H1 (cell line): ENCODE measurements at regions not wholly inside any gene's neighbourhood (a gene's known extent, or its start where the extent isn't known, plus 50 kb on each side); places are given as distances from the start of the nearest gene placed in this dataset.

ENCODE experiments used
- CTCF ChIA-PET: fragments of 300-600 bp; sonication (Branson Sonifier 250); formaldehyde crosslinking; loops from one replicate; lab custom pipeline; 2021; ENCODE audit not compliant: partially characterized antibody; lab: Charles Lee
- POLR2A ChIA-PET: fragments of 300-600 bp; sonication (Branson Sonifier 250); formaldehyde crosslinking; loops from one replicate; lab custom pipeline; 2021; ENCODE audit warnings: inconsistent platforms; ENCODE audit not compliant: partially characterized antibody; lab: Charles Lee
- DNase-seq, 2 experiments: peaks; one replicate each; pipeline versions ENCODE4 v3.0.0 to v3.0.0-alpha.2; 2010 to 2022; ENCODE audit warnings: low spot score in 2 of 2, low read depth in 1 of 2, mixed read lengths in 1 of 2
- FAIRE-seq: peaks from 2 replicates; lab custom pipeline; 2011; peaks lifted over from hg19 to GRCh38; lab: Jason Lieb, UNC
- H2AFZ ChIP-seq: 2 replicates; pipeline ENCODE4 v1.8.1; 2012; ENCODE audit warnings: low read length, inconsistent platforms
- H2AK5ac ChIP-seq: 2 replicates; pipeline ENCODE4 v1.6.1; 2013; ENCODE audit warnings: low read depth, low read length
- H2BK120ac ChIP-seq: replicated peaks from 2 replicates; pipeline ENCODE3; 2013; ENCODE audit warnings: low read depth, low read length, inconsistent platforms
- H2BK12ac ChIP-seq: 2 replicates; pipeline ENCODE4 v1.6.1; 2013; ENCODE audit warnings: low read depth, low read length
- H2BK15ac ChIP-seq: 2 replicates; pipeline ENCODE4 v1.6.1; 2013; ENCODE audit warnings: low read length
- H2BK20ac ChIP-seq: 2 replicates; pipeline ENCODE4 v1.6.1; 2013; ENCODE audit warnings: low read length
- H2BK5ac ChIP-seq: 2 replicates; pipeline ENCODE4 v1.6.1; 2013; ENCODE audit warnings: low read depth, low read length
- H3K14ac ChIP-seq: 2 replicates; pipeline ENCODE4 v1.6.1; 2013; ENCODE audit warnings: inconsistent platforms; ENCODE audit not compliant: insufficient read length
- H3K18ac ChIP-seq: 2 replicates; pipeline ENCODE4 v1.6.1; 2013; ENCODE audit warnings: low read length; ENCODE audit errors: extremely low read depth
- H3K23ac ChIP-seq: 2 replicates; pipeline ENCODE4 v1.6.1; 2013; ENCODE audit warnings: inconsistent platforms; ENCODE audit not compliant: insufficient read length
- H3K23me2 ChIP-seq: 2 replicates; pipeline ENCODE4 v1.6.1; 2013; ENCODE audit warnings: low read depth, low read length
- H3K27ac ChIP-seq: 2 replicates; pipeline ENCODE4 v1.6.1; 2011; ENCODE audit warnings: low read depth, low read length, inconsistent platforms
- H3K27me3 ChIP-seq, 4 experiments: replicated peaks in 1 of 4; 1 replicate in 1 of 4; 2 replicates in 3 of 4; pipeline versions ENCODE4 v1.6.1 to v1.8.1; 2011 to 2013; ENCODE audit warnings: low read length in 3 of 4, mild to moderate bottlenecking in 3 of 4, inconsistent platforms in 2 of 4, mixed read lengths in 2 of 4, moderate library complexity in 1 of 4; ENCODE audit not compliant: control insufficient read depth in 3 of 4, insufficient read depth in 3 of 4; ENCODE audit errors: extremely low read depth in 1 of 4
- H3K36me3 ChIP-seq, 4 experiments: 2 replicates each; pipeline versions ENCODE4 v1.6.1 to v1.8.1; 2011 to 2013; ENCODE audit warnings: mild to moderate bottlenecking in 4 of 4, low read length in 3 of 4, moderate library complexity in 2 of 4, control low read depth in 1 of 4, inconsistent platforms in 1 of 4; ENCODE audit not compliant: insufficient read depth in 4 of 4, control insufficient read depth in 2 of 4
- H3K4ac ChIP-seq: replicated peaks from 2 replicates; pipeline ENCODE3; 2013; ENCODE audit warnings: low read length, low read depth, mixed read lengths, inconsistent platforms; ENCODE audit not compliant: insufficient read length
- H3K4me1 ChIP-seq, 4 experiments: replicated peaks in 1 of 4; 1 replicate in 1 of 4; 2 replicates in 3 of 4; pipeline versions ENCODE4 v1.6.1 to v1.8.1; 2011 to 2013; ENCODE audit warnings: low read length in 3 of 4, inconsistent platforms in 2 of 4, mixed read lengths in 1 of 4; ENCODE audit not compliant: insufficient read depth in 4 of 4, control insufficient read depth in 3 of 4
- H3K4me2 ChIP-seq, 2 experiments: 2 replicates each; pipeline versions ENCODE4 v1.6.1 to v1.8.1; 2011 to 2013; ENCODE audit warnings: low read depth in 2 of 2, low read length in 2 of 2, control low read depth in 1 of 2, inconsistent platforms in 1 of 2, mild to moderate bottlenecking in 1 of 2; ENCODE audit not compliant: insufficient read depth in 1 of 2
- H3K4me3 ChIP-seq, 4 experiments: fragments of 200-600, 300-600 bp in 1 of 4; sonication (generic), shearing (Covaris generic), sonication (Bioruptor Twin) in 1 of 4; 2 replicates each; pipeline versions ENCODE4 v1.5.1 to v1.8.1; 2011 to 2016; ENCODE audit warnings: low read length in 4 of 4, low read depth in 3 of 4, control low read depth in 2 of 4, inconsistent platforms in 2 of 4, mild to moderate bottlenecking in 2 of 4, mixed read lengths in 1 of 4, moderate library complexity in 1 of 4; ENCODE audit not compliant: insufficient read depth in 2 of 4; ENCODE audit errors: extremely low read depth in 1 of 4
- H3K56ac ChIP-seq: replicated peaks from 2 replicates; pipeline ENCODE3; 2013; ENCODE audit warnings: low read depth, mild to moderate bottlenecking, mixed read lengths, low read length, inconsistent platforms; ENCODE audit not compliant: insufficient read length
- H3K79me1 ChIP-seq: 2 replicates; pipeline ENCODE4 v1.6.1; 2013; ENCODE audit warnings: low read depth, low read length, control low read depth
- H3K79me2 ChIP-seq, 2 experiments: 2 replicates each; pipeline versions ENCODE4 v1.6.1 to v1.8.1; 2012 to 2013; ENCODE audit warnings: low read length in 2 of 2, mild to moderate bottlenecking in 2 of 2, inconsistent platforms in 1 of 2; ENCODE audit not compliant: insufficient read depth in 2 of 2, control insufficient read depth in 1 of 2
- H3K9ac ChIP-seq, 4 experiments: replicated peaks in 1 of 4; 1 replicate in 1 of 4; 2 replicates in 3 of 4; pipeline versions ENCODE4 v1.6.1 to v1.8.1; 2011 to 2013; ENCODE audit warnings: low read depth in 3 of 4, low read length in 3 of 4, control low read depth in 2 of 4, mild to moderate bottlenecking in 2 of 4, moderate library complexity in 2 of 4, inconsistent platforms in 1 of 4; ENCODE audit errors: extremely low read depth in 1 of 4
- H3K9me3 ChIP-seq, 2 experiments: 2 replicates each; pipeline versions ENCODE4 v1.6.1 to v1.8.1; 2012 to 2013; ENCODE audit warnings: mild to moderate bottlenecking in 2 of 2, moderate library complexity in 2 of 2, control low read depth in 1 of 2, inconsistent platforms in 1 of 2, low read depth in 1 of 2, low read length in 1 of 2, mixed read lengths in 1 of 2; ENCODE audit not compliant: insufficient read depth in 2 of 2
- H4K20me1 ChIP-seq, 2 experiments: replicated peaks in 1 of 2; 2 replicates each; pipeline versions ENCODE3 to v1.8.1; 2011 to 2013; ENCODE audit warnings: inconsistent platforms in 2 of 2, low read length in 2 of 2, mild to moderate bottlenecking in 1 of 2; ENCODE audit not compliant: insufficient read depth in 2 of 2, control insufficient read depth in 1 of 2
- H4K5ac ChIP-seq: 2 replicates; pipeline ENCODE4 v1.6.1; 2013; ENCODE audit warnings: low read length, low read depth, mixed read lengths, inconsistent platforms; ENCODE audit not compliant: insufficient read length
- H4K8ac ChIP-seq: 2 replicates; pipeline ENCODE4 v1.8.0; 2013; ENCODE audit warnings: mild to moderate bottlenecking, moderate library complexity, low read length, inconsistent platforms; ENCODE audit not compliant: insufficient read depth; ENCODE audit errors: extremely low read depth
- H4K91ac ChIP-seq: replicated peaks from 2 replicates; pipeline ENCODE3; 2013; ENCODE audit warnings: low read length, mixed read lengths, inconsistent platforms; ENCODE audit not compliant: insufficient read length
- POLR2A ChIP-seq, 2 experiments: IDR thresholded peaks; 1 replicate in 1 of 2; 2 replicates in 1 of 2; pipeline ENCODE4 v1.6.1; 2011; ENCODE audit warnings: low read depth in 2 of 2, low read length in 2 of 2, mild to moderate bottlenecking in 2 of 2; ENCODE audit errors: control extremely low read depth in 1 of 2
- SP4 ChIP-seq: IDR thresholded peaks from 2 replicates; pipeline ENCODE4 v1.6.1; 2012; ENCODE audit warnings: low read length, inconsistent platforms
- WGBS, 2 experiments: shearing (Covaris generic) in 1 of 2; methylation state at CpG; one replicate each; pipeline versions ENCODE4 v1.1.6 to v1.1.7; 2013 to 2015; ENCODE audit warnings: low lambda C conversion rate in 2 of 2, mixed read lengths in 2 of 2, inconsistent platforms in 1 of 2, low coverage in 1 of 2, missing lambda C conversion rate in 1 of 2; ENCODE audit not compliant: insufficient replicate concordance in 2 of 2, insufficient coverage in 1 of 2, insufficient read length in 1 of 2; ENCODE audit errors: extremely low coverage in 1 of 2, missing lambda C conversion rate in 1 of 2; 5-methylcytosine and 5-hydroxymethylcytosine counted together

- H2BK20ac ChIP-seq, result no peak overlapping the region
- TF ChIP-seq POLR2A (IDR thresholded peaks at IDR 0.05; ENCODE audit: control extremely low read depth in 1 of 2, low read depth in 2 of 2, low read length in 2 of 2) (no peak), SP4 (no peak)
Observed at GRCh38 chr22:48701296-48702030, 1126.2 kb downstream of the BRD1 start.

More at GRCh38 chr22:48701296-48702030, 1126.2 kb downstream of the BRD1 start:
- no peaks in the 10 kb centered on the region for H3K9me3 ChIP-seq
- WGBS, 2 experiments, result 80% methylated on average over 17 of the region's 23 CpGs; no CpG with 5 or more reads in 1 of the 2 experiments
- no peak overlapping the region for H4K91ac ChIP-seq
- H2BK120ac ChIP-seq, result no peak overlapping the region
- H3K4me3 ChIP-seq, result no peak overlapping the region
- H2AFZ ChIP-seq, result no peak overlapping the region
- 0 out of 2 replicates have a peak overlapping the region, but pooled peaks have one; percentile 75 for H2AK5ac ChIP-seq
- H2BK15ac ChIP-seq, result no peak overlapping the region
- H3K18ac ChIP-seq, result no peak overlapping the region
- no peak overlapping the region for H3K4me2 ChIP-seq
- no peak overlapping the region for H3K56ac ChIP-seq
- H4K20me1 ChIP-seq, result peaks cover 4 to 24% of the 10 kb centered on the region in 2 experiments
- peaks cover 0 to 8% (median 1%) of the 10 kb centered on the region in 4 experiments; a peak in 2 of 7 replicates for H3K4me1 ChIP-seq
- no peaks in the 10 kb centered on the region; a peak in 1 of 8 replicates for H3K36me3 ChIP-seq
- peaks cover 3% of the 10 kb centered on the region for H3K79me1 ChIP-seq
- no peak for FAIRE-seq
- CTCF ChIA-PET, result interaction anchor here (0.9 to 1.2 kb wide), 4 partner anchors 9 to 52 kb away, joined by 3 read pairs; no protein-coding TSS in a partner anchor
- no peaks in the 10 kb centered on the region; a peak in 1 of 7 replicates for H3K27me3 ChIP-seq
- no peak overlapping the region for H4K5ac ChIP-seq
- no peak overlapping the region for H3K23ac ChIP-seq
- no peak overlapping the region for H3K14ac ChIP-seq
- H2BK5ac ChIP-seq, result peak overlapping the region; percentile 81; the same call in 1 of the 2 replicates
- no peak overlapping the region for H2BK12ac ChIP-seq
- no peak overlapping the region; a peak in 1 of 7 replicates for H3K9ac ChIP-seq
- H3K23me2 ChIP-seq, result peaks cover 11% of the 10 kb centered on the region; the same call in 1 of the 2 replicates
- no peak overlapping the region for H3K4ac ChIP-seq
- H3K79me2 ChIP-seq, result peaks cover 0 to 8% of the 10 kb centered on the region in 2 experiments; a peak in 3 of 4 replicates
- POLR2A ChIA-PET, result no interaction called here
- H3K27ac ChIP-seq, result no peak overlapping the region
- no peak for DNase-seq
- peak overlapping the region; percentile 8; the same call in 1 of the 2 replicates for H4K8ac ChIP-seq
